Esophagus muscularis mucosa (tissue), 4 donors: ENCODE measurements at regions not wholly inside any gene's neighbourhood (a gene's known extent, or its start where the extent isn't known, plus 50 kb on each side); places are given as distances from the start of the nearest gene placed in this dataset.

Experiments used
- CTCF ChIP-seq, 3 experiments: fragments of 200-600 bp in 2 of 3; fragments of 450-650 bp in 1 of 3; sonication (generic) in 2 of 3; IDR thresholded peaks; one replicate each; pipeline ENCODE4 v1.5.1; 2017 to 2019; ENCODE audit warnings: antibody characterized with exemption in 3 of 3, mild to moderate bottlenecking in 2 of 3, moderate library complexity in 1 of 3
- EP300 ChIP-seq: sonication (generic); formaldehyde crosslinking; IDR thresholded peaks from one replicate; pipeline ENCODE4 v1.6.1; 2017; ENCODE audit warnings: antibody characterized with exemption
- POLR2A ChIP-seq: fragments of 450-650 bp; IDR thresholded peaks from one replicate; pipeline ENCODE4 v1.6.1; 2017; ENCODE audit warnings: antibody characterized with exemption, moderate library complexity, mild to moderate bottlenecking, low read depth
- POLR2AphosphoS5 ChIP-seq, 2 donors: sonication (generic); formaldehyde crosslinking; IDR thresholded peaks; one replicate each; pipeline ENCODE4 v1.6.1; 2017; ENCODE audit warnings: antibody characterized with exemption in 2 of 2

GRCh38 chr1:166273618-166274017 lies 106.8 kb upstream of the FAM78B start:
- TF ChIP-seq CTCF (IDR thresholded peaks at IDR 0.05): no peak
- TF ChIP-seq POLR2A: no peak
- TF ChIP-seq POLR2AphosphoS5 (IDR thresholded peaks at IDR 0.05): no peak
- TF ChIP-seq EP300: no peak
